Natural killer cell treated with Interleukin-12 subunit alpha and Interleukin-12 subunit beta and Interleukin-15 and Interleukin-18, amount 100 ng/mL, for 72 hours (primary cell): ENCODE measurements at regions not wholly inside any gene's neighbourhood (a gene's known extent, or its start where the extent isn't known, plus 50 kb on each side); places are given as distances from the start of the nearest gene placed in this dataset.
"Not testable (repeated sequence)": the region's sequence is repeated elsewhere in the genome, so short reads cannot be mapped to it uniquely, and the experiment has no call there.

Source experiments
- ATAC-seq, 2 donors: fragments of 150-1000 bp; cut with Tn5 transposase in 1 of 2; sonication (Bioruptor Pico), chemical (Tn5 transposase) in 1 of 2; 2 replicates each; pipeline ENCODE4 v1.10.0; 2021
- DNase-seq: peaks from one replicate; pipeline ENCODE4 v3.0.0; 2022; ENCODE audit warnings: low spot score
- H3K27ac Mint-ChIP-seq, 2 donors: 1 replicate in 1 of 2; 2 replicates in 1 of 2; pipeline ENCODE4 v1.8.0; 2022; ENCODE audit warnings: mixed read lengths in 2 of 2, mild to moderate bottlenecking in 1 of 2, moderate library complexity in 1 of 2
- H3K27me3 Mint-ChIP-seq, 2 donors: 1 replicate in 1 of 2; 2 replicates in 1 of 2; pipeline ENCODE4 v1.8.0; 2022; ENCODE audit warnings: mixed read lengths in 2 of 2
- H3K36me3 Mint-ChIP-seq: one replicate; pipeline ENCODE4 v1.8.0; 2022; ENCODE audit warnings: mixed read lengths
- H3K4me1 Mint-ChIP-seq, 2 donors: 1 replicate in 1 of 2; 2 replicates in 1 of 2; pipeline ENCODE4 v1.8.0; 2022; ENCODE audit warnings: low read depth in 2 of 2, mixed read lengths in 2 of 2, mild to moderate bottlenecking in 1 of 2
- H3K4me3 Mint-ChIP-seq: one replicate; pipeline ENCODE4 v1.8.0; 2022; ENCODE audit warnings: mixed read lengths
- H3K9me3 Mint-ChIP-seq: 2 replicates; pipeline ENCODE4 v1.8.0; 2022; ENCODE audit warnings: mixed read lengths

DNA sequence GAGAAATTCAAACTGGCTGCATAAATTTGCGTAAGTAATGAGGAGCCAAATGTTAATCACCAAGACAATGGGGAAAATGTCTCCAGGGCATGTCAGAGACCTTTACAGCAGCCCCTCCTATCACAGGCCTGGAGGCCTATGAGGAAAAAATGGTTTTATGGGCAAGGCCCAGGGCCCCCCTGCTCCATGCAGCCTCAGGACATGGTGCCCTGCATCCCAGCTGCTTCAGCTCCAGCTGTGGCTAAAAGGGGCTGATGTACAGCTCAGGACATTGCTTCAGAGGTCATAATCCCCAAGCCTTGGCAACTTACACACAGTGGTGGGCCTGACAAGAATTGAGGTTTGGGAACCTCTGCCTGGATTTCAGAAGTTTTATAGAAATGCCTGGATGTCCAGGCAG lies 126.2 kb upstream of the TGFBR2 start:
- not testable (repeated sequence) for H3K9me3 Mint-ChIP-seq, H3K4me1 Mint-ChIP-seq, H3K27me3 Mint-ChIP-seq, H3K27ac Mint-ChIP-seq, H3K4me3 Mint-ChIP-seq, DNase-seq, H3K36me3 Mint-ChIP-seq, ATAC-seq

DNA sequence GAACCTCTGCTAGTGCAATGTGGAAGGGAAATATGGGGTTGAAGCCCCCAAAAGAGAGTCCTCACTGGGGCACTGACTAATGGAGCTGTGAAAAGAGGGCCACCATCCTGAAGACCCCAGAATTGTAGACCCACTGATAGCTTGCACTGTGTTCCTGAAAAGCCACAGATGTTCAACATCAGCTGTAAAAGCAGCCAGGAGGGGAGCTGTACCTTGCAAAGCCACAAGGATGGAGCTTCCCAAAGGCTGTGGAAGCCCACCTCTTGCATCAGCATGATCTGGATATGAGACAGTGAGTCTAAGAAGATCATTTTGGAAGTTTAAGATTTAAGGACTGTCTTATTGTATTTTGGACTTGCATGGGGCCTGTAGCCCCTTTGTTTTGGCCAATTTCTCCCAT lies 125.8 kb upstream of the TGFBR2 start:
- Mint-ChIP-seq H3K4me3 (no peak overlapping the region), H3K36me3 (peaks cover 1% of the 10 kb centered on the region), H3K27ac (no peak overlapping the region), H3K27me3 (no peaks in the 10 kb centered on the region), H3K9me3 (peaks cover 5% of the 10 kb centered on the region), H3K4me1 (peaks cover 4 to 5% of the 10 kb centered on the region in 2 donors)
- no peak for ATAC-seq
- DNase-seq = no peak

DNA sequence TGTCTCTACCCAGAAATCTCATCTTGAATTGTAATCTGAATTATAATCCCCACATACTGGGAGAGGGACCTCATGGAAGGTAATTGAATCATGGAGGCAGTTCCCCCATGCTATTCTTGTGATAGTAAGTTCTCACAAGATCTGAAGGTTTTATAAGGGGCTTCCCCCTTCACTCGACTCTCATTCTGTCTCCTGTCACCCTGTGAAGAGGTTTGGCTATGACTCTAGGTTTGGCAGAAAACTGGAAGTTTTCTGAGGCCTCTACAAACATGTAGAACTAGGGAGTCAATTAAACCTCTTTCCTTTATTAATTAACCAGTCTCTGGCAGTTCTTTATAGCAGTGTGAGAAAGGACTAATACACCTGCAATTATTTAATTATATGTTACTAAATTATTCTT lies 125.2 kb upstream of the TGFBR2 start:
- Mint-ChIP-seq H3K4me1 (peaks cover 4 to 5% of the 10 kb centered on the region in 2 donors), H3K36me3 (peaks cover 4% of the 10 kb centered on the region), H3K27ac (no peak overlapping the region), H3K9me3 (peaks cover 5% of the 10 kb centered on the region), H3K27me3 (no peaks in the 10 kb centered on the region), H3K4me3 (no peak overlapping the region)
- DNase-seq (no peak), ATAC-seq (no peak)

DNA sequence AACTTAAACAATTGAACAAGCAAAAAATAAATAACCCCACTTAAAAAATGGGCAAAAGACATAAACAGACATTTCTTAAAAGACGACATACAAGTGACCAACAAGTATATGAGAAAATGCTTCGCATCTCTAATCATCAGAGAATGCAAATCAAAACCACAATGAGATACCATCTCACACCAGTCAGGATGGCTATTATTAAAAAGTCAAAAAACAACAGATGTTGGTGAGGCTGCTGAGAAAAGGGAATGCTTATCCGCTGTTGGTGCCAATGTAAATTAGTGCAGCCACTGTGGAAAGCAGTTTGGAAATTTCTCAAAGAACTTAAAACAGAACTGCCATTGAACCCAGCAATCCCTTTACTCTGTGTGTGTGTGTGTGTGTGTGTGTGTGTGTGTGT lies 122.2 kb upstream of the TGFBR2 start:
- H3K36me3 Mint-ChIP-seq = peaks cover 14% of the 10 kb centered on the region
- H3K4me3 Mint-ChIP-seq, DNase-seq, H3K4me1 Mint-ChIP-seq, H3K27me3 Mint-ChIP-seq, H3K27ac Mint-ChIP-seq, ATAC-seq, H3K9me3 Mint-ChIP-seq: not testable (repeated sequence)

DNA sequence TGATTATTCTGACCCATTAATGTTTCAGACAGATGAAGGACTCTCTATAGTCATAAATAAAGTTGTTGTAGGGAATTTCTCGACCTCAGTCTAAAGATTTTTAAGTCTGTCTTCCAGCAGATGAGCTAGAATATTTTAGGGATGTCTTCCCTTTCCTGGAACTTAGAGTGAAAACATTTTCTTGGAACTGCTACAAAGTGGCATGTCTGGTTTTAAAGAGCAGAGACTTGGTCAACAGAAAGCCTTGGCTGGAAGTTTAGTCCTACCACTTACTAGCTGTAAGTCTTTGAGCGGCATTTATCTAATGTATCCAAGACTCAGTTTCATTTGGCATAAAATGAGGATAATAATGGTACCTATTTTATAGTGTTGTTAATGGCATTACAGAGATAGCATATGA lies 120.0 kb upstream of the TGFBR2 start:
- H3K27ac Mint-ChIP-seq = no peak overlapping the region
- peaks cover 21% of the 10 kb centered on the region for H3K36me3 Mint-ChIP-seq
- H3K27me3 Mint-ChIP-seq = no peaks in the 10 kb centered on the region
- H3K4me1 Mint-ChIP-seq = no peaks in the 10 kb centered on the region
- DNase-seq = no peak
- H3K4me3 Mint-ChIP-seq = no peak overlapping the region
- ATAC-seq = no peak
- H3K9me3 Mint-ChIP-seq = peaks cover 7% of the 10 kb centered on the region

DNA sequence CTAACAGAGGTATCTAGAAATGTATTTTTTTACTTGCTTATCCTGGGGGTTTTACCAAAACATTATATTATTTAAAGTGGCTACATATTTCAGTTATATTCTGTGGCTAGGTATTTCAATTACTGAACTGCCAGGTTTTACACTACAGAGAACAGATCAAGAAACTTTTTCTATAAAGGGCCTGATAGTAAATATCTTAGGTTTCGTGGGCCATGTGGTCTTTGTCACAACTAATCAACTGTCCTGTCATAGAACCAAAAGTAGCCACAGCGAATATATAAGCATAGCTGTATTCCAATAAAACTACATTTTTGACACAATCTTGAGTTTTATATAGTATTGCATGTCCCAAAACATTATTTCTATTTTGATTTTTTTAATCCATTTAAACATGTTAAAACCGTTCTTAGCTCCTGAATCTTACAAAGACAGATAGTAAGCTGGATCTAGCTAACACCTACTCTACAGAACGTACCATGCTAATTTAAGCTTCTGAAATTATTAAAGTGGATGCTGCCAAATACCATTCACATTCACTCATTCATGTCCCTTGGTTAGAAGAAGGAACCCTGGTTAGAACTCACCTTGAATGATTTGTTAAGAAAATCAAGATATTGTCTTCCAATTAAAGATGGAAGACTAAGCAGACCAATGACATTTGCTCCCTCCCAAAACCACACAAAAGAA lies 118.2 kb upstream of the TGFBR2 start:
- no peak for DNase-seq
- ATAC-seq = no peak
- no peaks in the 10 kb centered on the region for H3K4me1 Mint-ChIP-seq
- peaks cover 21% of the 10 kb centered on the region for H3K36me3 Mint-ChIP-seq
- peaks cover 7% of the 10 kb centered on the region for H3K9me3 Mint-ChIP-seq
- no peak overlapping the region for H3K4me3 Mint-ChIP-seq
- H3K27ac Mint-ChIP-seq = no peak overlapping the region
- H3K27me3 Mint-ChIP-seq = no peaks in the 10 kb centered on the region

DNA sequence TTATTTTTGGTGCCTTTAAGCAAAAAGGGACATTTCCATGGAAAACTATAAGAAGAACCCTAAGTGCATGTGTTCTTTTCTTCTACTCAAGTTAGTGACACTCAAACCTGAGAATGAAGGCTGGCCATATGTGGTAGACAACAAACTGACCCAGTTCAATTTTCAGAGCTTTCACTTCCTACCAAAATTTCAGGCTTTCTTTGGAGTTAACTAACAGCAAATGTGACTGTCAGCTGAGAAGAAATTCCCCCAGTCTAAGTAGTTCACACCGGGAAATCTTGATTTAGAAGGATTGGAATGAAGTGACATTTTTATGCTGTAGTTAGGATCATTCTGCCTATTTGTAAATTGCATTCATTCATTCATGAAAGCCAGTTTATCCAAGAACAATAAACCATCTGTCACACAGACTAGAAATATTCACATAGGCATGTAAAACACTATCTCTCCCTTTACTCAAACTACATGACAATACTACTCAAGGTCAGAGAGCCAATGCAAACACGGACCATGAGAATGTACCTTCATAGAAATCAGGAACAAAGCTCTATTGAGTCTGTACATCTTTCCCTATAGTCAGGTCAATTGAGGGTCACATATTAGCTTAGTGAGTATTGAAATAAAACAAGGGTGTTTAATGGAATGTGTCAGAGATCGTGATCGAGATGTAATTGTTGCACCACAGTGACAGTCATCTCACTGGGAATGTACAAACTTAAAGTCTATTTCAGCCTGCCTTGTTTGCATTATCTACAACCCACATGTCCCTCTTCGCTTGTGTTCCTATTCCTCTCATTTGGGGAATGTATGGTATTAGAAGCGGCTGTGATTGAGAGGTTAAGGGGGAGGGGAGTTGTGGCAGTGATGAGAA lies 113.8 kb upstream of the TGFBR2 start:
- Mint-ChIP-seq H3K27ac (no peak overlapping the region), H3K36me3 (peaks cover 16% of the 10 kb centered on the region), H3K4me1 (peaks cover 5 to 11% of the 10 kb centered on the region in 2 donors), H3K9me3 (peaks cover 7% of the 10 kb centered on the region), H3K27me3 (peaks cover 0 to 9% of the 10 kb centered on the region in 2 donors), H3K4me3 (no peak overlapping the region)
- DNase-seq (no peak), ATAC-seq (no peak)

DNA sequence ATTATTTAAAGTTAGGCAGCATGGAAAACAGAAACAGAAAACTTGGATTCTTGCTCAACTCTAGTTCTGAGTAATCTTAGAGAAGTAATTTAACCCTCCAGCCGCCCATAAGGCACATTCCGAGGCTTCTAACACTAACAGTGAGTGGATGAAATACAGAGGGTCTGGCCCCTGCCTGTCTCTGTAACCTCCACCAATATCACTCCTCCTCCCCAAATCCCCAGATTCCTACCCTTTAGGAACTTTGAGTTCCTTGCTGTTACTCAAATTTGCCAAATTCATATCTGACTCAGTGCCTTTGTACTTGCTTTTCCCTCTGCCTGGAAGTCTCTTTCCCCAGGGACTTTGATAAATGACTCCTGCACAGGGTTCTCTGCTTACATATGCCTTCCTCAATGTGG lies 112.5 kb upstream of the TGFBR2 start:
- Mint-ChIP-seq H3K27ac (no peak overlapping the region), H3K4me3 (no peak overlapping the region), H3K27me3 (peaks cover 2 to 9% of the 10 kb centered on the region in 2 donors), H3K36me3 (peaks cover 10% of the 10 kb centered on the region), H3K9me3 (peaks cover 7% of the 10 kb centered on the region), H3K4me1 (peaks cover 5 to 11% of the 10 kb centered on the region in 2 donors)
- ATAC-seq (no peak), DNase-seq (no peak)

DNA sequence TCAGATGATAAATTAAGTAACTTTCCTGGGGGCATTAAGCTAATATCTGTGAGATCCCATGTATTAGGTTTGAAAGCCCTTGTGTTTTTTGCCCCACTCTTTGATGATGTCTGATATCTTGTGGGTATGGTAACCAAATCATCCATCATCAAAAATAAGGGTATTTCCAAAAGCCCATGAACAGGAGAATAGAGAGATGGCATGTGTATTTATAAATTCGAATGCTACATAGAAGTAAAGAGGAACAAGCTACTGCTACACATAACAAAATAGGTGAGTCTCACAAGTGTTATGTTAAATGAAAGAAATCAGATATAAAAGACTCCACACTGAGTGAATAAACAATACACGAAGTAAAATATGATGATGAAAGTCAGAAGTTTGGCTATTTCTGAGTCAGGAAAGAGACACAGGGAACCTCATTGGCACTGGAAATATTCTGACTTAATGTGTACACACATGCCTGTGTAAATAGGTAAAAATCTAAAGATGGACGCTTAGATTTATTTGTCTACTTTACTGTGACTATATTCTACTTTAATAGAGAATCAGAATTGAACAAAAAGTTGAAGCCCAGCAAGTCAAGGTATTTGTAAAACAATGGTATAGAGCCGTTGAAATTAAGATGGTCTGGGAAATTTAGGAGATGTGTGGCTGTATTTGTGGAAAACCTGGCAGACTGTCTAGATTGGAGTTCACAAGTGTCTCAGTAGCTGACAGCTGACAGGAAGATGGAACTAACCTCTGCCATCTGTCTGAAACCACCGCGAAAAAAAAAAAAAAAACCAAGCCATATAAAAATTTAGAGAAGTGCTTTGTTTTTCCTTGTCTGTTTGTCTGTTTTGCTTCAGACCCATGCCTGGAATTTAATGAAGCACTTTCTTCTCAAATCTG lies 111.0 kb upstream of the TGFBR2 start:
- ATAC-seq (no peak), DNase-seq (no peak)
- Mint-ChIP-seq H3K4me1 (peaks cover 12 to 14% of the 10 kb centered on the region in 2 donors), H3K4me3 (no peak overlapping the region), H3K27me3 (peaks cover 4 to 9% of the 10 kb centered on the region in 2 donors), H3K27ac (peak overlapping the region in 1 of 2 donors; percentile 54), H3K36me3 (no peaks in the 10 kb centered on the region), H3K9me3 (no peaks in the 10 kb centered on the region)

DNA sequence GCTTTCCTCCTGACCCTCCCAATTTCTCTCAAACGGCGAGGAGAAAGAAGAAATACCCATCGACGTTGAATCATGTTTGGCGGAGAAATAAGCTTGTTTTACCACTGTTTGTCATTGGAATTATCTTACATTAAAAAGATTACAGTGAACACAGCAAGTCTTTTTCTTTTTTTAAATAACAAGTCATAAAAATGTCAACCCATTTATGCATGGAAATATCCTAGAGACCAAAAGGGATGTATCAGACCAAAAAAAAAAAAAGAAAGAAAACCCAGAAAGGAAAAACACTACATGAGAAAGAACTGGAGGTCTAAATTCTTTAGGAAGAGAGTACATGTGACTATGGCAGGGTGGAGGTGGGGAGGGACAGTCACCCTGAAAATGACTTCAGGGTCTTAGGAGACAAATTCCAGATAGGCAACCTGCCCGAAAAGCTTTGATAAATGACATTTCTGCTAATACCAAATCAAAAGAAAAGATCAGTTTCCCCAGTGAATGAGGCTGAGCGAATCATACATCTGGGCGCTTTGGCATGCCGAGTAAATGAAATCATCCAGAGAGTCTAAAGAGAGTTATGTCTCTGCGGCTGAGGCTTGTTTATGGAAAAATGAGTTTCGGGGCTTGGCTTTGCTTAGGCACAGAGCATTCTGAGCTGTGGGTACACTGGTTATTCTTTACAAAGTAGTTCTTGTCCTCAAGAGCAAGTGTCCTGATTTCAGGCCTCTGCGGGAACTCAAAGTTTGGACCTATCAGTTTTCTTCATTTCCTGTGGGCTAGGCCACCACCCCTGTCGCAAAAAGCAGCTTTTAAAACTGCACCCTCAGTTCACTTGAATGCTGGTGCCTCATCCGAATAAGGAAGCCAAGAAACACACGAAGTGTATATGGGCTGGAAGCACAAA lies 110.1 kb upstream of the TGFBR2 start:
- ATAC-seq (no peak), DNase-seq (no peak)
- Mint-ChIP-seq H3K4me1 (peaks cover 17 to 23% of the 10 kb centered on the region in 2 donors), H3K9me3 (no peaks in the 10 kb centered on the region), H3K27me3 (peaks cover 9% of the 10 kb centered on the region in 2 donors), H3K4me3 (no peak overlapping the region), H3K27ac (peak overlapping the region in 1 of 2 donors; percentile 54), H3K36me3 (no peaks in the 10 kb centered on the region)

DNA sequence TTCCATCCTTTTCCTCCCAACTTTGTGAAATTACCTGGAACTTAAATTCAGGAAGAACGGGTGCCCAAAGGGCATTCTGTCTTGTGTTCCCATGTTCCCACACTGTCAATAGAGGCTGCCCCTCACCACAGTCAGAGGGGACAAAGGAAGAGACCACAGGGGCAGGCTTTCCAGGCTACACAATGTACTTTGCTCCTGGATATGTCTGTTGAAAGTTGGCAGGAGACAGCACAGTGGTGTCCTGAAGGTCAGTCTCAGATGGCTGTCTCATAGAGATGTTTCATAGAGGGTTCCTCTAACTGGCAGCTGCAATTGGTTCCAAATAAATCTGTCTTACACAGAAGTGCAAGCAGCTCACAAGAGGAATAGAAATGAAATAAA lies 107.8 kb upstream of the TGFBR2 start:
- Mint-ChIP-seq H3K36me3 (no peaks in the 10 kb centered on the region), H3K27me3 (peaks cover 9% of the 10 kb centered on the region in 2 donors), H3K4me3 (no peak overlapping the region), H3K9me3 (no peaks in the 10 kb centered on the region), H3K27ac (no peak overlapping the region), H3K4me1 (peaks cover 20 to 42% of the 10 kb centered on the region in 2 donors)
- ATAC-seq (peak in 1 of 2 donors; percentile 20), DNase-seq (no peak)

DNA sequence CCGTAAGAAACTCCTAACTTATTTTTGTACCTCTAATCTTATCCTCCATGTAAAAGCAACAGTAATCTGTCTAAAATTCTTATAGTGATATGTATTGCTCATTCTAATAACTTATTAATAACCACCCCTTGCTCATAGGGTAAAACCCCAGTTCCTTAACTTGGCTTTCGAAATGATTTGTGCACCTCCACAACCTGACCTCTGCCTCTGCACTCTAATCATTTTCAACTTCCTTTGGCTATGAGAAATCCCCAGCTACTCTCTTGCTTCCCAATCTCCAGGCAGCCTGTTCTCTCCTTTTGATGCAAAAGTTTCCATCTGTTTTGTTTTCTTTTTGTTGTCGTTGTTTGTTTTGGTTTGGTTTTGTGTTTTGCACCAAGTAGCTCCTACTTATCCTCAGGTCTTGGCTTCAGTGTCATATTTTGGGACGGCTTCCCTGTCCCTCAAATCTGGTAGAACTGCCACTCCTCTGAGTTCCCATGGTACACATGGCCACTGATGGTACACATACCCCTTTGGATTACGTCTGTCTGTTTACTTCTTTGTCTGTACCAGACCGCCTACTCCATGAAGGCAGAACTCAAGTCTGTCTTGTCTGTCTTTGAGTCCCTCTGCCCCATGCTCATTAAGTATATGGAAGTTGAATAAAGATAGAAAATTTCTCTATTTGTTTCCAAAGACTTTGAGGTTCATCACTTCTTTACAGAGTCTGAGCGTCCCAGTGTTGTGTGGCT lies 105.6 kb upstream of the TGFBR2 start:
- no peaks in the 10 kb centered on the region for H3K36me3 Mint-ChIP-seq
- DNase-seq = no peak
- H3K27ac Mint-ChIP-seq = peak overlapping the region; percentile 3 to 74
- ATAC-seq = peak in 1 of 2 donors; percentile 85
- H3K4me3 Mint-ChIP-seq = peak overlapping the region; percentile 74
- H3K27me3 Mint-ChIP-seq = peaks cover 0 to 9% of the 10 kb centered on the region in 2 donors
- H3K9me3 Mint-ChIP-seq = no peaks in the 10 kb centered on the region
- peaks cover 13 to 40% of the 10 kb centered on the region in 2 donors for H3K4me1 Mint-ChIP-seq
